ENCODE measurements at regions not wholly inside any gene's neighbourhood (a gene's known extent, or its start where the extent isn't known, plus 50 kb on each side); places are given as distances from the start of the nearest gene placed in this dataset.

DNA sequence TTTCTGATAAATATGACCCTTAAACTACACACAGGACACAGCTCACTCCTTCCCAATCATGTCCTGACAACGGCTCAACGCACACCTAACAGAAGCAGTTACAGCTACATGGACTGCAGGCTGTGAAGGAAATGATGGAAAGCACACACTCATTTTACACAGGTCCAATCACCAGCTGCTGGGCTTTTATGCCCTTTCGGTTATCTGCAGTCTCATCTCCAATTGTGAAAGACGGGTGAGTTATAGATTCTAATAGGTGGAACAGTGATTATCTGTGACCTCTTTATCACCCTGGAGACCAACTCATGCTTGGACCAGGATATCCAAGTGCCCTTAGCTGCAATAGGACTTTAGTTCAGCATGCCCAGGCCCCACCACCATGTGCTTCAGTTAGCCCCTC is 110.4 kb upstream of the CREB1 start:
- TF ChIP-seq, protein P1, sequence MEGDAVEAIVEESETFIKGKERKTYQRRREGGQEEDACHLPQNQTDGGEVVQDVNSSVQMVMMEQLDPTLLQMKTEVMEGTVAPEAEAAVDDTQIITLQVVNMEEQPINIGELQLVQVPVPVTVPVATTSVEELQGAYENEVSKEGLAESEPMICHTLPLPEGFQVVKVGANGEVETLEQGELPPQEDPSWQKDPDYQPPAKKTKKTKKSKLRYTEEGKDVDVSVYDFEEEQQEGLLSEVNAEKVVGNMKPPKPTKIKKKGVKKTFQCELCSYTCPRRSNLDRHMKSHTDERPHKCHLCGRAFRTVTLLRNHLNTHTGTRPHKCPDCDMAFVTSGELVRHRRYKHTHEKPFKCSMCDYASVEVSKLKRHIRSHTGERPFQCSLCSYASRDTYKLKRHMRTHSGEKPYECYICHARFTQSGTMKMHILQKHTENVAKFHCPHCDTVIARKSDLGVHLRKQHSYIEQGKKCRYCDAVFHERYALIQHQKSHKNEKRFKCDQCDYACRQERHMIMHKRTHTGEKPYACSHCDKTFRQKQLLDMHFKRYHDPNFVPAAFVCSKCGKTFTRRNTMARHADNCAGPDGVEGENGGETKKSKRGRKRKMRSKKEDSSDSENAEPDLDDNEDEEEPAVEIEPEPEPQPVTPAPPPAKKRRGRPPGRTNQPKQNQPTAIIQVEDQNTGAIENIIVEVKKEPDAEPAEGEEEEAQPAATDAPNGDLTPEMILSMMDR (conservative IDR thresholded peaks at IDR 0.05; ENCODE audit: low read depth, low read length) = no peak
- TF ChIP-seq POLR2A (IDR thresholded peaks at IDR 0.05; ENCODE audit: low read depth, low read length) (no peak), RAD21 (IDR thresholded peaks at IDR 0.05; ENCODE audit: low read length) (no peak), RFX5 (IDR thresholded peaks at IDR 0.05; ENCODE audit: low read depth, low read length) (no peak), MAFK (IDR thresholded peaks at IDR 0.05; ENCODE audit: low read depth, low read length) (no peak), CHD1 (IDR thresholded peaks at IDR 0.05; ENCODE audit: low read depth, low read length) (no peak), FOS (IDR thresholded peaks at IDR 0.05; ENCODE audit: low read depth, low read length) (no peak), MXI1 (IDR thresholded peaks at IDR 0.05; ENCODE audit: borderline replicate concordance, low read depth, low read length) (no peak), BHLHE40 (IDR thresholded peaks at IDR 0.05; ENCODE audit: low read depth, low read length) (no peak)
- TF ChIP-seq, protein P2, sequence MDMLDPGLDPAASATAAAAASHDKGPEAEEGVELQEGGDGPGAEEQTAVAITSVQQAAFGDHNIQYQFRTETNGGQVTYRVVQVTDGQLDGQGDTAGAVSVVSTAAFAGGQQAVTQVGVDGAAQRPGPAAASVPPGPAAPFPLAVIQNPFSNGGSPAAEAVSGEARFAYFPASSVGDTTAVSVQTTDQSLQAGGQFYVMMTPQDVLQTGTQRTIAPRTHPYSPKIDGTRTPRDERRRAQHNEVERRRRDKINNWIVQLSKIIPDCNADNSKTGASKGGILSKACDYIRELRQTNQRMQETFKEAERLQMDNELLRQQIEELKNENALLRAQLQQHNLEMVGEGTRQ (IDR thresholded peaks at IDR 0.05; ENCODE audit: low read depth, low read length) = no peak

Measured in IMR-90 (cell line).